Neural cell (in vitro differentiated cells): ENCODE measurements at regions not wholly inside any gene's neighbourhood (a gene's known extent, or its start where the extent isn't known, plus 50 kb on each side); places are given as distances from the start of the nearest gene placed in this dataset.

Source experiments
- H2AFZ ChIP-seq: fragments of 200-600, 300-800 bp; sonication (generic), shearing (Covaris generic); 2 replicates; pipeline ENCODE4 v1.6.0; 2014; ENCODE audit warnings: low read depth, mild to moderate bottlenecking, antibody characterized with exemption, low read length, moderate library complexity
- H3F3A ChIP-seq: fragments of 200-600 bp; shearing (Covaris generic); 2 replicates; pipeline ENCODE4 v1.6.1; 2016; ENCODE audit warnings: mild to moderate bottlenecking, moderate library complexity, mixed read lengths, antibody characterized with exemption, low read length; ENCODE audit not compliant: insufficient read depth, poor library complexity, severe bottlenecking
- H3K27ac ChIP-seq: fragments of 200-600, 300-800 bp; sonication (generic), shearing (Covaris generic); 2 replicates; pipeline ENCODE4 v1.5.1; 2014; ENCODE audit warnings: mild to moderate bottlenecking, low read length, moderate library complexity
- H3K27me3 ChIP-seq: fragments of 300-800, 200-600 bp; sonication (generic), shearing (Covaris generic); 2 replicates; pipeline ENCODE4 v1.6.0; 2014; ENCODE audit warnings: mild to moderate bottlenecking, low read depth, low read length, moderate library complexity; ENCODE audit not compliant: insufficient read depth
- H3K36me3 ChIP-seq: fragments of 300-800, 200-600 bp; sonication (generic), shearing (Covaris generic); 2 replicates; pipeline ENCODE4 v1.5.1; 2014; ENCODE audit warnings: mild to moderate bottlenecking, antibody characterized with exemption, low read length, moderate library complexity; ENCODE audit not compliant: insufficient read depth
- H3K4me2 ChIP-seq: fragments of 300-800, 200-600 bp; sonication (generic), shearing (Covaris generic); 2 replicates; pipeline ENCODE4 v1.6.0; 2014; ENCODE audit warnings: mild to moderate bottlenecking, low read length
- H3K4me3 ChIP-seq: fragments of 300-800, 200-600 bp; sonication (generic), shearing (Covaris generic); 2 replicates; pipeline ENCODE4 v1.5.1; 2014; ENCODE audit warnings: mild to moderate bottlenecking, low read length, moderate library complexity
- H3K79me2 ChIP-seq: fragments of 200-600 bp; shearing (Covaris generic); replicated peaks from 2 replicates; pipeline ENCODE4 v1.6.0; 2014; ENCODE audit warnings: mild to moderate bottlenecking, low read length, moderate library complexity; ENCODE audit not compliant: insufficient read depth
- H3K9ac ChIP-seq: fragments of 300-800, 200-600 bp; sonication (generic), shearing (Covaris generic); 2 replicates; pipeline ENCODE4 v1.6.1; 2016; ENCODE audit warnings: mild to moderate bottlenecking, low read length, mixed read lengths
- H3K9me2 ChIP-seq: fragments of 200-600 bp; shearing (Covaris generic); 2 replicates; pipeline ENCODE4 v1.6.1; 2016; ENCODE audit warnings: mild to moderate bottlenecking, low read length, mixed read lengths; ENCODE audit not compliant: insufficient read depth
- H3K9me3 ChIP-seq: fragments of 200-600, 300-800 bp; sonication (generic), shearing (Covaris generic); 2 replicates; pipeline ENCODE4 v1.6.1; 2016; ENCODE audit warnings: mild to moderate bottlenecking, mixed run types, low read length, moderate library complexity, mixed read lengths
- H4K20me1 ChIP-seq: fragments of 200-600 bp; shearing (Covaris generic); 2 replicates; pipeline ENCODE4 v1.6.1; 2016; ENCODE audit warnings: mild to moderate bottlenecking, mixed run types; ENCODE audit not compliant: insufficient read depth
- CTCF ChIP-seq: fragments of 450-650 bp; IDR thresholded peaks from 2 replicates; pipeline ENCODE4 v1.5.1; 2014; ENCODE audit warnings: antibody characterized with exemption, mild to moderate bottlenecking, moderate library complexity; ENCODE audit not compliant: poor library complexity, severe bottlenecking
- EP300 ChIP-seq: fragments of 450-650 bp; conservative IDR thresholded peaks from 2 replicates; pipeline ENCODE4 v1.6.1; 2014; ENCODE audit warnings: antibody characterized with exemption, mild to moderate bottlenecking, moderate library complexity; ENCODE audit not compliant: poor library complexity, severe bottlenecking
- EZH2 ChIP-seq: fragments of 200-600, 300-800 bp; shearing (Covaris generic), sonication (generic); IDR thresholded peaks from 2 replicates; pipeline ENCODE4 v1.6.1; 2014; ENCODE audit warnings: antibody characterized with exemption, low read length, borderline replicate concordance, mild to moderate bottlenecking; ENCODE audit not compliant: insufficient read depth, poor library complexity, severe bottlenecking
- MXI1 ChIP-seq: fragments of 450-650 bp; conservative IDR thresholded peaks from 2 replicates; pipeline ENCODE4 v1.6.1; 2014; ENCODE audit warnings: antibody characterized with exemption, mild to moderate bottlenecking; ENCODE audit not compliant: poor library complexity, severe bottlenecking
- POLR2AphosphoS5 ChIP-seq: IDR thresholded peaks from 2 replicates; pipeline ENCODE4 v1.6.1; 2012
- RAD21 ChIP-seq: fragments of 450-650 bp; conservative IDR thresholded peaks from 2 replicates; pipeline ENCODE4 v1.6.1; 2014; ENCODE audit warnings: antibody characterized with exemption, mild to moderate bottlenecking, moderate library complexity
- REST ChIP-seq: IDR thresholded peaks from 2 replicates; pipeline ENCODE4 v1.6.1; 2012; ENCODE audit warnings: borderline replicate concordance
- SMC3 ChIP-seq: fragments of 450-650 bp; conservative IDR thresholded peaks from 2 replicates; pipeline ENCODE4 v1.6.1; 2014; ENCODE audit warnings: antibody characterized with exemption, mild to moderate bottlenecking, moderate library complexity; ENCODE audit not compliant: poor library complexity
- TAF1 ChIP-seq: IDR thresholded peaks from 2 replicates; pipeline ENCODE4 v1.6.1; 2012; ENCODE audit warnings: low read depth

DNA sequence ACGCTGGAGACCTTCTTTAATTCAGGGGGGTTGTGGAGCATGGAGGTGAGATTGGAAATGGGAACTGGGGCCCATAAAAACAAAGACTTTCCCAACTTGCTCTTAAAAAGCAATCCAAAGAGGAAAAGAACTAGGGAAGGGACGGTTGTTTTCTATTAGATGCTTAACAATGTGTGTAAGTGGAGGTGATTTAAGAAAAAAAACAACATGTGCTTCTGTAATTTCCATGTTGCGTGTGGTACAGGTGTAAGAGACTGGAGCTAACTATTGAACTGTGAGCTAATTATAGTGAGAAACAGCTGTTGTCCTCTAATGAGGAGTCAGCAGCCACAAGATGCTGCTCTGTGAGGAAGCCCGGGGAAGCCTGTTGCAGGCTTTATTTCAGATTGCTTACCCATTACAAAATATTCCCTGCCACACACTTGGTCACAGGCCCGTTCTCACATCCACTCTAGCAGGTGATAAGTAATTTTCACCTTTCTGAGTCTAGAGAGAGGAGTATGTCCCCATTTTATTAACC lies 280.6 kb upstream of the PARD3B start:
- Histone ChIP-seq H3K4me2 (no peak overlapping the region), H3K9me2 (no peaks in the 10 kb centered on the region), H3K27ac (peak overlapping the region; percentile 19), H4K20me1 (no peaks in the 10 kb centered on the region), H3K9me3 (no peaks in the 10 kb centered on the region), H3F3A (peaks cover 3% of the 10 kb centered on the region), H2AFZ (no peak overlapping the region), H3K79me2 (no peaks in the 10 kb centered on the region), H3K4me3 (peak overlapping the region; percentile 7), H3K9ac (no peak overlapping the region), H3K36me3 (no peaks in the 10 kb centered on the region), H3K27me3 (no peaks in the 10 kb centered on the region)
- TF ChIP-seq MXI1: no peak
- peak; percentile 5 for TF ChIP-seq SMC3
- no peak for TF ChIP-seq POLR2AphosphoS5
- TF ChIP-seq EP300: no peak

DNA sequence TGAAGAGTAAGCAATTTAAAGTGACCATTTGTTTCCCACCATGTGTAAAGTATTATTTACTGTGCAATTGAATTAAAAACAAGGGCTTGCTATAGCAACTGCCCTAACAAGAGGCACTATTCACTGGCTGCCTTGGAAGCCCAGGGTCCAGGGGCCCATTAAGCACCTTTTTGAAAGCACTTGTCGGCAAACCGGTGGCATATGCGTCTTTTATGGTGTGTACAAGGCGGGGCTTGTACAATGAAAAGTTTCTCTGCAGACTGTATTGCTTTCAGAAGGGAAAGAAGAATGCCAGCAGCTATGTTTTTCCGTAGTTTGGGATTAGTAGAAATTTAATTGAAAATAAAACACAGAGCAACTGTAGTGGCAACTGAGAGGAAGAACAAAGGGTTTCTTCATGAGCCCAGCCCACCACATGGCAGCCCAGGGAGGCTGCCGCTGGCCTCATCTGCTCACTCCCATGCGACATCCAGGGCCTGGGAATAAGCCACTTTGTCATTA lies 279.5 kb upstream of the PARD3B start:
- Histone ChIP-seq H3K9ac (no peak overlapping the region), H3K4me3 (no peak overlapping the region), H3K27ac (no peak overlapping the region), H2AFZ (no peak overlapping the region), H3K9me2 (no peaks in the 10 kb centered on the region), H3K9me3 (no peaks in the 10 kb centered on the region), H3K27me3 (no peaks in the 10 kb centered on the region), H3K4me2 (no peak overlapping the region), H3K36me3 (no peaks in the 10 kb centered on the region), H4K20me1 (no peaks in the 10 kb centered on the region), H3F3A (peaks cover 3% of the 10 kb centered on the region), H3K79me2 (no peaks in the 10 kb centered on the region)
- no peak for TF ChIP-seq MXI1
- no peak for TF ChIP-seq CTCF
- TF ChIP-seq EZH2: no peak
- TF ChIP-seq TAF1: no peak
- no peak for TF ChIP-seq EP300

DNA sequence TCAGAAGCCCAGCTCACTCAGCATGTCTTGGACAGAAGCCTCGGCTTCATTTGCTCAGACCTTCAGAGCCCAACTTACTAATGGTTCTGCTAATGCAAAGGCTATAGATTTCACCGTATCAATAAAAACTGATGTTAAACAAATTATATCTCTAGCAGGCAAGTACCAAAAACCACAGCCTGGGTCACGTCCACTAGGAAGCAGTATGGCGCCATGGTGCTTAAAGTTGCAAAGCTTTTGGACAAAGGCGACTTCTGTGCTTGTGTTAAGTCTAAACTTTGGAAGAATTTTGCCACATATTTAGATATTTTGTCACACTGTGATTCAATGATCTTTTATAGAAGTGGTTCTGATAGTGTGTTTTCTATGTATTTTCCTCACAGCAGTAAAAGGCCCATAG lies 276.8 kb upstream of the PARD3B start:
- Histone ChIP-seq H3K9ac (no peak overlapping the region), H3K27ac (no peak overlapping the region), H3K9me3 (no peaks in the 10 kb centered on the region), H3K79me2 (no peaks in the 10 kb centered on the region), H3K4me2 (no peak overlapping the region), H3K27me3 (no peaks in the 10 kb centered on the region), H3K9me2 (no peaks in the 10 kb centered on the region), H3F3A (peaks cover 3% of the 10 kb centered on the region), H4K20me1 (no peaks in the 10 kb centered on the region), H2AFZ (no peak overlapping the region), H3K4me3 (no peak overlapping the region), H3K36me3 (no peaks in the 10 kb centered on the region)
- TF ChIP-seq EZH2 (no peak), TAF1 (no peak), SMC3 (no peak), EP300 (no peak), RAD21 (no peak), REST (no peak), POLR2AphosphoS5 (no peak), MXI1 (no peak)
